Stimulated activated naive CD8-positive, alpha-beta T cell treated with anti-CD3 and anti-CD28 coated beads, Interleukin-15, amount 100 ng/mL, for 72 hours (primary cell): ENCODE measurements at regions not wholly inside any gene's neighbourhood (a gene's known extent, or its start where the extent isn't known, plus 50 kb on each side); places are given as distances from the start of the nearest gene placed in this dataset.
"Not testable (repeated sequence)": the region's sequence is repeated elsewhere in the genome, so short reads cannot be mapped to it uniquely, and the experiment has no call there.

ENCODE experiments used
- ATAC-seq: fragments of 150-1000 bp; cut with Tn5 transposase; 2 replicates; pipeline ENCODE4 v1.10.0; 2021; ENCODE audit warnings: mild to moderate bottlenecking, moderate library complexity
- DNase-seq, 2 donors: peaks; one replicate each; pipeline ENCODE4 v3.0.0; 2021 to 2022
- H3K27ac Mint-ChIP-seq, 2 donors: one replicate each; pipeline ENCODE4 v1.8.0; 2022; ENCODE audit warnings: mild to moderate bottlenecking in 2 of 2, mixed read lengths in 2 of 2, moderate library complexity in 2 of 2
- H3K27me3 Mint-ChIP-seq: one replicate; pipeline ENCODE4 v1.8.0; 2022; ENCODE audit warnings: mixed read lengths
- H3K4me1 Mint-ChIP-seq: one replicate; pipeline ENCODE4 v1.8.0; 2022; ENCODE audit warnings: mild to moderate bottlenecking, mixed read lengths
- H3K4me3 Mint-ChIP-seq, 2 donors: one replicate each; pipeline ENCODE4 v1.8.0; 2022; ENCODE audit warnings: mild to moderate bottlenecking in 2 of 2, mixed read lengths in 2 of 2, moderate library complexity in 1 of 2
- H3K9me3 Mint-ChIP-seq, 2 donors: one replicate each; pipeline ENCODE4 v1.8.0; 2022; ENCODE audit warnings: mixed read lengths in 2 of 2

DNA sequence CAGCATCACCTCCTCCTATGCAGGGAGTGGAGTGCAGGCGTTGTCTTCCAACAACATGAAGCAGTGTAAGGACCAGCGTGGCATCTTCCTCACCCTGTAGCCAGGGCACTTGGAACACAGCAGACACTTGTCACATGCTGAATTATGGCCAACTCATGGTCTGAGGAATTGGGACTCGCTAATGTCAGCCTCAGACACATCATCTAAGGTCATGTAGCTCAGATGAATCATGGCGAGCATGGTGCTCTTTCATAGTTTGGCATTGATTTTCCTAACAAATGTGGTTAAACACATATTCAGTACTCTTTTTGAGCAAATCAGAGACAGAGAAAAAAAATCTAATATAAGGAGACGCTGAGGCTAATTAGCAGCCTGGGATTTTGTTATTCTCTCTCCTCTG is 99.6 kb upstream of the SGCG start:
- DNase-seq (no peak), ATAC-seq (no peak)
- Mint-ChIP-seq H3K4me1 (no peaks in the 10 kb centered on the region), H3K27me3 (no peaks in the 10 kb centered on the region), H3K9me3 (peaks cover 0 to 7% of the 10 kb centered on the region in 2 donors), H3K27ac (no peak overlapping the region), H3K4me3 (no peak overlapping the region)

DNA sequence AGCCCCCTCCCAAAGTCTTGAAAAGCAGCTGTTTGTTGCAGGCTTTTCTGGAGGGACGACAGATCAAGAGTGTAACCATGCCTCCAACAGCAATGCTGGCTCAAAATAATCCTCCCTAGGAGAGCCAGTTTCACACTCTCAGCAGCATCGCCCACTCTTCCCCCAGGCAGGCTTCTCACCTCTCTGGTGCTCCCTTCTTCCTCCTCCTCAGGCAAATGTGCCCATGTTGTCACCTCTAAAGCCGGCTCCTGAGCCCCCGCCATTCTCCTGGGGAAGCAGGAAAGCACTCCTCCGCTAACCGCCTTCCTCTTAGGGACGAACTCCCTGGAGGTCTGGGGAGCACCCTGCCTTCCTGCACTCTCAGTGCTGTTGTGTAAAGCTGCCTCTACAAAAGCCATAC is 98.9 kb upstream of the SGCG start:
- ATAC-seq: no peak
- H3K27me3 Mint-ChIP-seq: peaks cover 1% of the 10 kb centered on the region

DNA sequence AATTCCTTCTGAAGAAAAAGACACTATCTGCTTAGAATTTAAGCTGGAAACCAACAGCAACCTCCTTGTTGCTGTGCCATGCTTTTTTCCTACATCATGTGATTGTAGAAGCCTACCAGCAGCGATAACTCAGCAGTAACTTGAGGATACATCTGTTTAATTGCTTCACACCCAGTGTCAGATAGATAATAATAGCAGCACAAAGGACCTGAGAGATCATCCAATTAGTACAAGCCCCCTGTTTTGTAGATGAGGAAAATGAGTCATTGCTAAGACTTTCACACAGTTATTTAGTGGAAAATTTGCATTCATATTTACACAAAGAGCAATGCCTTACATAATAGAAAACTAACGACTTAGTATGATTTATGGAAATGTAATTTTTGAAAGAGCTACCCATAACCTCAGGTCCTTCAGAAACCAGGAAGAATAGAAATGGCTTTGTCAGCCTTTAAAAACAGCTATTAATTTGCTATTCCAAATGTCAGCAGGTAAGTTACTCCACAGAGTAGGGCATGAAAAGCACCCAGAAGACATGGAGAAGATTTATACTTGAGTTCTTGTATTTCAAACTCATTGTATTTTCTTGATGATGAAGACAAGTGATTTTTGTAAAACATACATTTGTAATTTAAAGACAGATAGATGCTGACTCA is 93.7 kb upstream of the SGCG start:
- no peak for ATAC-seq
- peaks cover 34% of the 10 kb centered on the region for H3K27me3 Mint-ChIP-seq

More for the DNA sequence above, 98.9 kb upstream of the SGCG start:
- no peaks in the 10 kb centered on the region for H3K4me1 Mint-ChIP-seq
- H3K27ac Mint-ChIP-seq: no peak overlapping the region
- peaks cover 0 to 7% of the 10 kb centered on the region in 2 donors for H3K9me3 Mint-ChIP-seq
- H3K4me3 Mint-ChIP-seq: no peak overlapping the region
- no peak for DNase-seq

DNA sequence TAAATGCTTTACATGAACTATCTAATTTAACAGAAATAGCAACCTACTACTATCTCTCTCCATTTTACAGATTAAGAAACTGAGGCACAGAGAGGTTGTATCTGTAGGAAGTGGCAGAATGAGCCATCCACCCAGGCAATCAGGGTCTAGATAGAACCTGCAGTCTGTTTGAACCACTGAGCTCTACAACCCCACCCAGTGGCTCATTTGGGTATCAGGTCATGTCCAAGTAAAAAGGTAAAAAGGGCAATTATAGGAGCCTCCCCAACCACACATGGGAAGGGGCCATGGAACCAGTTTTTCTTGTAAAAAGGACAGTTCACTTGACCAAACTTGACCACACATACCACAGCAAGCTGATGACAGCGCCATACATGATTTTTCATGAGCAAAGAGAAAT is 92.9 kb upstream of the SGCG start:
- no peaks in the 10 kb centered on the region for H3K4me1 Mint-ChIP-seq
- no peak overlapping the region for H3K4me3 Mint-ChIP-seq
- no peak overlapping the region for H3K27ac Mint-ChIP-seq
- ATAC-seq (no peak), DNase-seq (peak in 1 of 2 donors; percentile 5)
- peaks cover 36% of the 10 kb centered on the region for H3K27me3 Mint-ChIP-seq
- H3K9me3 Mint-ChIP-seq: peaks cover 0 to 13% of the 10 kb centered on the region in 2 donors

More for the DNA sequence above, 93.7 kb upstream of the SGCG start:
- no peak overlapping the region for H3K27ac Mint-ChIP-seq
- DNase-seq: no peak
- peaks cover 0 to 13% of the 10 kb centered on the region in 2 donors for H3K9me3 Mint-ChIP-seq
- H3K4me3 Mint-ChIP-seq: no peak overlapping the region
- no peaks in the 10 kb centered on the region for H3K4me1 Mint-ChIP-seq

DNA sequence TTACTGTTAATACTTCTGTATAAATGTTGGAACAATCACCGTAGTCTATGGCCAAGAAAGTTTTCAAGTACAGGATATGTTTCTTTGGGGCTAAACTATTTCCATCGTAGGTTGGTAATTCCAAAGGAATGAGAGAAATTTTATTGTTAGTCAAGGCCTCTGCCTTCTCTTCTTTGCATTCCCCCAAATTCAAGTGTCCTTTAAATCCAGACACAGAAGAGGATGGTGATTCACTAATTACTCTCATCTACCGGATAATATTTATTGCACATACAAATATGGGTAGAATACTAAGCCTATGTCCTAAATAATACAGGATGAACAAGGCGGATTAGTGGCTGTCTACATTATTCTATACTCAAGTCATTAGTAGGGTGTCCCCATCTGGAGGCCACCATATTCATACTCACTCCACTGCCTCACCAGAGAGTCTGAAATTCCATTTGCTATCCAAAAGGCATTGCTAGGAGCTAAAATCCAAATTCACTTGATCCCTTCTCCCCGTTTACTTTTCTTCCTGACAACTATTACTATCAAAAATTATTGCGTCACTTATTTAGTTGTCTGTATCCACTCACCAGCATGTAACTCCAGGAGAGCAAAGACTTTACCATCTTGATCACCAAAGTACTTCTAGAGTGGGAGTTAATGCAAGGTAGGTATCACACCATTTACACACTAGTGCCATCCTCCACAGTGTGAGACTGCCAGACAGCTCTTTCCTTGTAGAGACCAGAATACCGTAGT is 82.4 kb upstream of the SGCG start:
- Mint-ChIP-seq H3K27ac (no peak overlapping the region), H3K4me3 (no peak overlapping the region), H3K4me1 (no peaks in the 10 kb centered on the region), H3K9me3 (peaks cover 0 to 7% of the 10 kb centered on the region in 2 donors), H3K27me3 (peaks cover 8% of the 10 kb centered on the region)
- ATAC-seq: no peak
- no peak for DNase-seq

DNA sequence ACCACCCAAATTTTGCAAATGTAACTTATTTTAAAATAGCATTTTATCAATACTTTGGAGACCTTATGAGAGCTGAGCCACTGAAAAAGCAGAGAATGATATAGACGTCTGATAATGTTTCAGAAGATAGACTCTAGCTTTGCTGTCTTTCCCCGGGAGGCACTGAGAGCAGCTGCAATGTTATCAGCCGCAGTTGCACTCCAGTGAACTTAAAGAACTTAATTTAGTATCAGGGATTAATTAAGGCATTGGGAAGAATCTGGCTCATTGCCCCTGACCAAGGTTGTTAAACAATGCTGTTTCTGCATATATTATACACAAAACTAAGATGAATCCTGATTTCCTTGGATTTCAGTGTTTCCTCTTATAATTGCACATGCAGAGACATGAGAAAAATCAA is 75.7 kb upstream of the SGCG start:
- Mint-ChIP-seq H3K4me1 (no peaks in the 10 kb centered on the region), H3K4me3 (no peak overlapping the region), H3K27me3 (no peaks in the 10 kb centered on the region), H3K9me3 (peaks cover 0 to 7% of the 10 kb centered on the region in 2 donors), H3K27ac (no peak overlapping the region)
- ATAC-seq (no peak), DNase-seq (no peak)

DNA sequence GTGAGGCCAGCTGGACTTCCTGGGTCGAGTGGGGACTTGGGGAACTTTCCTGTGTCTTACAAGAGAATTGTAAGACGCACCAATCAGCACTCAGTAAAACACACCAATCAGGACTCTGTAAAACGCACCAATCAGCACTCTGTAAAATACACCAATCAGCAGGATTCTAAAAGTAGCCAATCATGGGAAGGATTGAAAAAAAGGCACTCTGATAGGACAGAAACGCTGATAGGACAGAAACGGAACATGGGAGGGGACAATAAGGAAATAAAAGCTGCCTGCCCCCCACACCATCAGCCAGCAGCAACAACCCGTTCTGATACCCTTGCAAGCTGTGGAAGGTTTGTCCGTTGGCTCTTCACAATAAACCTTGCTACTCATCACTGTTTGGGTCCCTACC is 73.1 kb upstream of the SGCG start:
- no peaks in the 10 kb centered on the region for H3K4me1 Mint-ChIP-seq
- no peak for ATAC-seq
- no peak for DNase-seq
- no peaks in the 10 kb centered on the region for H3K9me3 Mint-ChIP-seq
- no peak overlapping the region for H3K27ac Mint-ChIP-seq
- H3K4me3 Mint-ChIP-seq: no peak overlapping the region
- no peaks in the 10 kb centered on the region for H3K27me3 Mint-ChIP-seq

DNA sequence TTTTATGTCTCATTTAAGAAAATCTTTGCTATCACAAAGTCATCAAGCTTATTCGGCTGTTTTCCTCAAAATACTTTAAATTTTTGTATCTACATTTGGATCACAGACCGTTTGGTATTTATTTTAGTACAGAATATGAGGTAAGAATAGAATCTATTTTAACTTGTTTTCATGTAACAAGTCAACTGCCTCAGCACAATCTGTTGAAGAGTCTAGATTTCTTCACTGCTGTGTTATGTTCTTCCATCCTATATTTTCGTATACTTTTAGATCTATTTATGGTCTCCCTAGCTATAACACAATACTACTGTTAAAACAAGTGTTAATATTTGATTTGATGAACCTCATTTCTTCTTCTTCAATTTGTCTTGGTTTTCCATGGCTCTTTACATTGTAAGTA is 61.6 kb upstream of the SGCG start:
- no peak overlapping the region for H3K27ac Mint-ChIP-seq
- ATAC-seq (no peak), DNase-seq (no peak)
- no peaks in the 10 kb centered on the region for H3K4me1 Mint-ChIP-seq
- H3K4me3 Mint-ChIP-seq: no peak overlapping the region
- H3K9me3 Mint-ChIP-seq: peaks cover 13 to 20% of the 10 kb centered on the region in 2 donors
- H3K27me3 Mint-ChIP-seq: peaks cover 9% of the 10 kb centered on the region

DNA sequence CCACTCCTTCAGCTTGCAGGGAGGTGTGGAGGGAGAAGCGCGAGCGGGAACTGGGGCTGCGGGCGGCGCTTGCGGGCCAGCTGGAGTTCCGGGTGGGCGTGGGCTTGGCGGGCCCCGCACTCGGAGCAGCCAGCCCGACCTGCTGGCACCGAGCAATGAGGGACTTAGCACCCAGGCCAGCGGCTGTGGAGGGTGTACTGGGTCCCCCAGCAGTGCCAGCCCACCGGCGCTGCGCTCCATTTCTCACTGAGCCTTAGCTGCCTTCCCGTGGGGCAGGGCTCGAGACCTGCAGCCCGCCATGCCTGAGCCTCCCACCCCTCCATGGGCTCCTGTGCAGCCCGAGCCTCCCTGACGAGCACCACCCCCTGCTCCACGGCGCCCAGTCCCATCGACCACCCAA is 53.2 kb upstream of the SGCG start:
- H3K4me1 Mint-ChIP-seq, ATAC-seq, H3K4me3 Mint-ChIP-seq, H3K27ac Mint-ChIP-seq, H3K27me3 Mint-ChIP-seq, H3K9me3 Mint-ChIP-seq, DNase-seq: not testable (repeated sequence)

DNA sequence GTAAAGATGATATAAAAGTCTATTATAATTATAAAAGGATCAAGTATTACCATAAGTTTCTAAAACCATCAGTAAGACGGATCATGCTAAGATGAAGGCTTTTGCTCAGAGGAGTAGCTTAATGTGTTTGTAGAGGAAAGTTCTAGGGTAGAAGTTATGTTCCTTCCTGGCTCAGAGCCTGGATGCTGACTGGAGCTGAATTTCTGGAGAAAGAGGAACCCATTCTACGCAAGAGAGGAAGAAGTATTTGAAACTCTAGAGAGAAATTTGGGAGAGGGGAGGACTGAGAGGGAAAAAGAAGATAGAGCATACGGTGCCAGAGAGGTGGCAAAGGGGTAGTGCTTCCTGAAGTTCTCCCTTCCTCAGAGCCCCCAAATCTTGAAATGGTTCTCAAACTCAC is 51.4 kb upstream of the SGCG start:
- Mint-ChIP-seq H3K4me3 (no peak overlapping the region), H3K27me3 (peaks cover 8% of the 10 kb centered on the region), H3K27ac (no peak overlapping the region), H3K9me3 (no peaks in the 10 kb centered on the region), H3K4me1 (no peaks in the 10 kb centered on the region)
- ATAC-seq: no peak
- no peak for DNase-seq
